ENCODE measurements at regions not wholly inside any gene's neighbourhood (a gene's known extent, or its start where the extent isn't known, plus 50 kb on each side); places are given as distances from the start of the nearest gene placed in this dataset.

DNA sequence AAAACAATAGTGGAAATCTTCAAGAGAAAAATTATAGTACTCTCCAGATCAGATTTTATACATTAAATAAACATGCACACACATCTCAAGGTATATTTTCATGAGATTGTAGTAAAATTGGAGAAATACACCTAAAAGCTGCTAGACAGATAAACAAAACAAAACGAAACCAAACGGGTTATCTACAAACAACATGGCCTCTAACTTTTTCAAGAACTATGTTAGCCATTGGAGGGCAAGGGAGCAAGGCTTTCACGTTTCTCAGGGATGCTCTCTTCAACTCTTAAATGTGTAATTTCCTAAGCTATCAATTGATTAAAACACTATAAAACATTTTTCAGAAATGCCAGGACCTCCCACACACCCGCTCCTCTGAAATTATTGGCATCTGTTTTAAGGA, 1262.4 kb upstream of the PCDH20 start:
- TF ChIP-seq CTCF (IDR thresholded peaks at IDR 0.05; ENCODE audit: insufficient read depth, missing control alignments), result no peak
- FAIRE-seq, result no peak
- no peak for DNase-seq (ENCODE audit: insufficient read length, low spot score)

DNA sequence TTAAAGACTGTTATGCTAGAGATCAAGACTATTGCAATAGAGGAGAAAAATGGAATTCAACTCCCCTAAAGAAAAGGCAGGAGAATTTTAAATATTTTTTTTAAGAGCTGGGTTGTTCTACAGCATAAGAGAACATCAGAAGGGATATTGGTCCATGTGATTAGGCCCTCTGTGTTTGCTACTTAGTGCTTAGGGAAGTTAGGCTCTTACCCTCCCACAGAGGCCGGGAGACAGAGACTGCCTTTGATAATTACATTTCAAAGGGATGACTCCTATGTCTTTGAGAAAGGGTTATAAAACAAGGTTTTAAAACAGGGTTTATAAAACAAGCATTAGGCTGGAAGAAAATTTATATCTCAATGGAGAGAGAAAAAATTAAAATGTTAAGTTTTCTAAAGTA, 1248.1 kb upstream of the PCDH20 start:
- DNase-seq (ENCODE audit: insufficient read length, low spot score), result no peak
- no peak for TF ChIP-seq CTCF (IDR thresholded peaks at IDR 0.05; ENCODE audit: insufficient read depth, missing control alignments)
- FAIRE-seq, result no peak

GRCh38 chr13:62659365-62659764, 1243.7 kb upstream of the PCDH20 start:
- DNase-seq (ENCODE audit: insufficient read length, low spot score) (no peak), FAIRE-seq (no peak)
- no peak for TF ChIP-seq CTCF (IDR thresholded peaks at IDR 0.05; ENCODE audit: insufficient read depth, missing control alignments)

DNA sequence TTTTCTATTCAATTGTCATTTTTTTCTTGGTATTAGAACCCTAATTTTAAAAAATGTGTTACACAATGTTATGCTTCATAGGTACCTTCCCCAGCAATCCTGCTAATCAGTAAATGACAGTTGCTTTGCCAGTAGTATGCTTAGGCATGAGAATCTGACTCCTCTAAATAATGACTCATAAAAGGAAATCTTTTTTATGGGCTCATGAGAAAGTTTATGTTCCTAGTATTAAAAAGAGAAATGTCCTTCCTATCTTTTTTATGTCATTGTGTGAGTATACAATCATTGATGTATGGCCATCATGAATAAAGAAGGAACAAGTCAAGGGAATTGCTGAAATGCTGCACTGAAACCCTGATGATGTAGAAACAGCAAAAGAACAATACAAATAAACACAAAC, 1237.7 kb upstream of the PCDH20 start:
- no peak for FAIRE-seq
- no peak for DNase-seq (ENCODE audit: insufficient read length, low spot score)
- no peak for TF ChIP-seq CTCF (IDR thresholded peaks at IDR 0.05; ENCODE audit: insufficient read depth, missing control alignments)

DNA sequence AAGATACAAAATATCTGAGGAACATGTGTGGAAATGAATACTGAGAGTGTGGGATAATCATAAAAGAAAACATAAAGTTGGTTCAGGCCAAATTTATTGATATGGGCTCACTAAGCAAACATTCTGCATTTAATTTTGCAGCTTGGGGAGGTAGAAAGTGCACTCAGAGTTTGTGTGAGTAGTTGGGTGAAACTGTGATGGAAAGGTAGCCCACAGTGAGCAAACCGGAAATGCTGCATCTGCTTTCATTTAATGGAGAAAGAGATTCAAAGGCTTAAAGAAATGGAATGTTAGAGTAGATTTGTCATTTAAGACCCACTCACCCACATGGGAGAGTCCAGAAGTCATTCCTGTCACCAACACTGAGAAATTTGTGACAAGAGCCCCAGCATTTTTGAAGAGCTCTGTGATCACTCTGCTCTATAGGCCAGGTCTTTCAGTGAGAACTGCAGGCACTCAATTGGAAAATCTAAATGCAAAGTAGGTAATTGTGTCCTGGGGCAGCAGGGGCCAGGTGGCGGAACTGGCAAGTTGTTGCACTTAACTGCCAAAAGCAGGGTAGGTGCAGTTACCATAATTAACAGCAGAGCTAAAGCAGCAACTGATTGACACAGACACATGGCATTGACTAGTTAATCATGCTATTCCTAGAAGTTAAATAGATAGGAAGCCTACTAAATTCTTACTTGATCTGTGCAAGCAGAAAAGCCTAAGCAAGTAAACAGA, 1228.3 kb upstream of the PCDH20 start:
- TF ChIP-seq CTCF (IDR thresholded peaks at IDR 0.05; ENCODE audit: insufficient read depth, missing control alignments), result no peak
- DNase-seq (ENCODE audit: insufficient read length, low spot score) (no peak), FAIRE-seq (no peak)

DNA sequence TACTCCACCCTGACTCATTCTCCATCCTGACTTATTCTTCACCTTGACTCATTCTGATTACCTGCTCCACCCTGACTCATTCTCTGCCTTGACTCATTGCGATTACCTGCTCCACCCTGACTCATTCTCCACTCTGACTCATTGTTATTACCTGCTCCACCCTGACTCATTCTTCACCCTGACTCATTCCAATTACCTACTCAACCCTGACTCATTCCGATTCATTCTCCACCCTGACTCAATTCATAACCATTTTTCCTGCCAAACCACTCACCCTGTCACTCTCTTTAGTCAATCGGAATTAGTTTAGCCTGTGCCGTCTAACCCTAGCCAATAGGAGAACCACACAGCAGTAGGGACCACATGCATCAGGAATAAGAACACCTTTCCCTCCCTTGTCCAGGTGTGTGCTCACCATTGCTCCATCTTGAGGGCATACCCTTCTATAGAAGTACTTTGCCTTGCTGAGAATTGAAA, 1227.4 kb upstream of the PCDH20 start:
- DNase-seq (ENCODE audit: insufficient read length, low spot score) (no peak), FAIRE-seq (no peak)
- no peak for TF ChIP-seq CTCF (IDR thresholded peaks at IDR 0.05; ENCODE audit: insufficient read depth, missing control alignments)

- DNase-seq (ENCODE audit: insufficient read length, low spot score) (no peak), FAIRE-seq (no peak)
- no peak for TF ChIP-seq CTCF (IDR thresholded peaks at IDR 0.05; ENCODE audit: insufficient read depth, missing control alignments)
Measured at GRCh38 chr13:62635161-62635560, 1219.5 kb upstream of the PCDH20 start.
